Thymus (tissue), 11 donors: ENCODE measurements at regions not wholly inside any gene's neighbourhood (a gene's known extent, or its start where the extent isn't known, plus 50 kb on each side); places are given as distances from the start of the nearest gene placed in this dataset.

Experiments
- DNase-seq, 9 donors: peaks; one replicate each; pipeline ENCODE4 v3.0.0-alpha.2; 2013; ENCODE audit warnings: low spot score in 9 of 9, low read depth in 6 of 9, missing footprints in 1 of 9
- H3K27ac ChIP-seq, 2 donors: one replicate each; pipeline ENCODE4 v1.5.1; 2013; ENCODE audit warnings: control low read depth in 1 of 2, low read depth in 1 of 2, low read length in 1 of 2, mild to moderate bottlenecking in 1 of 2, moderate library complexity in 1 of 2
- H3K27me3 ChIP-seq, 2 donors: one replicate each; pipeline ENCODE4 v1.5.1; 2013; ENCODE audit warnings: low read length in 1 of 2; ENCODE audit not compliant: control insufficient read depth in 2 of 2, insufficient read depth in 1 of 2
- H3K36me3 ChIP-seq, 2 donors: one replicate each; pipeline ENCODE4 v1.5.1; 2013; ENCODE audit warnings: low read length in 1 of 2, mild to moderate bottlenecking in 1 of 2, moderate library complexity in 1 of 2; ENCODE audit not compliant: control insufficient read depth in 2 of 2, insufficient read depth in 2 of 2
- H3K4me1 ChIP-seq, 2 donors: one replicate each; pipeline ENCODE4 v1.5.1; 2013; ENCODE audit warnings: low read length in 2 of 2; ENCODE audit not compliant: control insufficient read depth in 2 of 2, insufficient read depth in 2 of 2
- H3K4me3 ChIP-seq, 2 donors: one replicate each; pipeline ENCODE4 v1.5.1; 2013; ENCODE audit warnings: low read length in 2 of 2, control low read depth in 1 of 2, mild to moderate bottlenecking in 1 of 2
- H3K9me3 ChIP-seq, 2 donors: one replicate each; pipeline ENCODE4 v1.5.1; 2013; ENCODE audit warnings: low read length in 1 of 2, mild to moderate bottlenecking in 1 of 2; ENCODE audit not compliant: control insufficient read depth in 2 of 2, insufficient read depth in 1 of 2
- WGBS: extraction: QIAGEN DNeasy Blood & Tissue Kit; methylation state at CpG from one replicate; pipeline ENCODE4 v1.1.7; 2013; 5-methylcytosine and 5-hydroxymethylcytosine counted together
- donor health status: healthy.

GRCh38 chr14:51430633-51431032, 190.6 kb downstream of the TMX1 start:
- WGBS = 87% methylated on average over 3 of the region's 3 CpGs
- Histone ChIP-seq H3K4me3 (no peak overlapping the region), H3K27ac (no peak overlapping the region), H3K4me1 (no peaks in the 10 kb centered on the region), H3K9me3 (no peaks in the 10 kb centered on the region), H3K27me3 (no peaks in the 10 kb centered on the region), H3K36me3 (no peaks in the 10 kb centered on the region)
- no peak for DNase-seq

GRCh38 chr14:51431033-51431709, 191.1 kb downstream of the TMX1 start:
- Histone ChIP-seq H3K27me3 (no peaks in the 10 kb centered on the region), H3K4me3 (no peak overlapping the region), H3K27ac (no peak overlapping the region), H3K9me3 (no peaks in the 10 kb centered on the region), H3K36me3 (no peaks in the 10 kb centered on the region), H3K4me1 (no peaks in the 10 kb centered on the region)
- WGBS = 61% methylated on average over 3 of the region's 3 CpGs
- DNase-seq = no peak

- DNase-seq = no peak
- 90% methylated on average over 1 of the region's 1 CpG for WGBS
These were observed 191.7 kb downstream of the TMX1 start for GRCh38 chr14:51431741-51432140.

GRCh38 chr14:51432302-51432948, 192.4 kb downstream of the TMX1 start:
- Histone ChIP-seq H3K27me3 (no peaks in the 10 kb centered on the region), H3K27ac (no peak overlapping the region), H3K9me3 (no peaks in the 10 kb centered on the region), H3K36me3 (no peaks in the 10 kb centered on the region), H3K4me3 (no peak overlapping the region), H3K4me1 (no peaks in the 10 kb centered on the region)
- WGBS = 97% methylated on average over 3 of the region's 3 CpGs
- DNase-seq = no peak

More at GRCh38 chr14:51431741-51432140, 191.7 kb downstream of the TMX1 start:
- no peaks in the 10 kb centered on the region for H3K4me1 ChIP-seq
- H3K4me3 ChIP-seq = no peak overlapping the region
- H3K27ac ChIP-seq = no peak overlapping the region
- H3K27me3 ChIP-seq = no peaks in the 10 kb centered on the region
- H3K9me3 ChIP-seq = no peaks in the 10 kb centered on the region
- H3K36me3 ChIP-seq = no peaks in the 10 kb centered on the region

- WGBS = 98% methylated on average over 1 of the region's 1 CpG
- Histone ChIP-seq H3K4me1 (no peaks in the 10 kb centered on the region), H3K27me3 (no peaks in the 10 kb centered on the region), H3K9me3 (no peaks in the 10 kb centered on the region), H3K27ac (no peak overlapping the region), H3K36me3 (no peaks in the 10 kb centered on the region), H3K4me3 (no peak overlapping the region)
- DNase-seq = no peak
These were observed 196.6 kb downstream of the TMX1 start for GRCh38 chr14:51436630-51437029.

- H3K4me1 ChIP-seq = no peaks in the 10 kb centered on the region
- DNase-seq = no peak
- WGBS = 61% methylated on average over 4 of the region's 4 CpGs
- no peaks in the 10 kb centered on the region for H3K36me3 ChIP-seq
- H3K4me3 ChIP-seq = no peak overlapping the region
- H3K27me3 ChIP-seq = no peaks in the 10 kb centered on the region
- no peak overlapping the region for H3K27ac ChIP-seq
- no peaks in the 10 kb centered on the region for H3K9me3 ChIP-seq
These were observed 199.8 kb downstream of the TMX1 start for GRCh38 chr14:51439896-51440295.

DNA sequence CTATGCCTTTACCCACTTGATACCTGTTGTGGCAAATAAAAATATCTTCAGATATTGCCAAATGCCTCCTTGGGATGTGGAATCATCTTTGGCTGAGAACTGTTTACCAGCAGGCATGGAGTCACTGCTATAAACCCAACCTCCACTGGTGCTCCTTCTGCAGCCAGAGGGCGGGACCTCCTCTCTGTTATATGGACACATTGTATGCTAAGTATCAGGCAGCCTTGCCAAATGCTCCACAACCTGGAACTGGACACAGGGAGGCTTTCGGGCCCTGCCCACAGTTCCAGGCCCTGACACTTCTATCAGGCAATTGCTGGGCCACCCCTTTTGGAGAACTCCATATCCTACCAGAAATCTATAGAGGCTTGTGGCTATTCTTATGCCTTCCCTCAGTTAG, 201.0 kb downstream of the TMX1 start:
- DNase-seq = no peak
- Histone ChIP-seq H3K4me3 (no peak overlapping the region), H3K27me3 (no peaks in the 10 kb centered on the region), H3K9me3 (no peaks in the 10 kb centered on the region), H3K36me3 (no peaks in the 10 kb centered on the region), H3K4me1 (no peaks in the 10 kb centered on the region), H3K27ac (no peak overlapping the region)
- WGBS = 98% methylated on average over 2 of the region's 2 CpGs

DNA sequence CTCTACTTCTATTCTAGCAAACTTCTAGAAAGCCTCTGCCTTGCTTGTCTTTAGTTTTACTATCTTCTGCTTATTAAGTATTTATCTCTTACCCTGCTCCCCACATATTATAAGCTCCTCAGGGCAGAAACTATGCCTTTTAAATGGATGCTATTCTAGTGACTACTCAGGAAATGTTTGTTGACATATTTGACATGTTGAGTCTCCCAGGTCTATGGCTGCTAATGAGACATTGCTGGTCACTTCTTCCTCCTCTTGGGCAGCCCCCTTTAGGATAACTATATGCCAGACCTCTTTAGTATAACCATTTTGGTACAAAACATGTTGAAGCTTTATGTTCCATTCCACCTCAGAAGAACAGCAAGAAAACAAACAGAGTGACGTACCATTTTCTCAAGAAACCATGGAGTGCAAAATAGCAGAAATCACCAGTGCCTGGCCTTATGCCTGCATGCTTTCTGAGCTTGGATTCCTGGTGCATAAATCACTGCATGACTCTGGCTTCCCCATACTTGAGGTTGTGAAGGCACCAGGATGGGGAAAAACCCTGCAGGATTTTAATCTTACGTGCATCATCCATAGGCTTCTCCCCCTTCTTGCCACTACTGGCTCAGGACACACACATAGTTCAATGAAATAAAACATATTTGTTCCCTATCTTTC, 202.6 kb downstream of the TMX1 start:
- no peaks in the 10 kb centered on the region for H3K36me3 ChIP-seq
- H3K9me3 ChIP-seq = no peaks in the 10 kb centered on the region
- H3K4me3 ChIP-seq = no peak overlapping the region
- peaks cover 0 to 2% of the 10 kb centered on the region in 2 donors for H3K27me3 ChIP-seq
- no peaks in the 10 kb centered on the region for H3K4me1 ChIP-seq
- DNase-seq = no peak
- H3K27ac ChIP-seq = no peak overlapping the region
- 92% methylated on average over 2 of the region's 2 CpGs for WGBS

- no peaks in the 10 kb centered on the region for H3K9me3 ChIP-seq
- H3K27ac ChIP-seq = no peak overlapping the region
- no peak overlapping the region for H3K4me3 ChIP-seq
- H3K4me1 ChIP-seq = no peaks in the 10 kb centered on the region
- DNase-seq = no peak
- peaks cover 0 to 2% of the 10 kb centered on the region in 2 donors for H3K27me3 ChIP-seq
- H3K36me3 ChIP-seq = no peaks in the 10 kb centered on the region
- WGBS = 88% methylated on average over 5 of the region's 5 CpGs
These were observed 203.4 kb downstream of the TMX1 start for GRCh38 chr14:51443195-51444018.
